Mesenchymal stem cell (in vitro differentiated cells and primary cell): ENCODE measurements at regions not wholly inside any gene's neighbourhood (a gene's known extent, or its start where the extent isn't known, plus 50 kb on each side); places are given as distances from the start of the nearest gene placed in this dataset.

Source experiments
- DNase-seq: peaks from one replicate; pipeline ENCODE4 v3.0.0-alpha.2; 2013
- H2AFZ ChIP-seq: one replicate; pipeline ENCODE4 v1.6.1; 2013; ENCODE audit warnings: low read depth, mild to moderate bottlenecking, control low read depth, inconsistent platforms, low read length, moderate library complexity
- H2AK5ac ChIP-seq: 2 replicates; pipeline ENCODE4 v1.6.1; 2013; ENCODE audit warnings: low read length, moderate library complexity, mild to moderate bottlenecking, inconsistent platforms; ENCODE audit not compliant: severe bottlenecking
- H2BK120ac ChIP-seq: one replicate; pipeline ENCODE4 v1.6.1; 2013; ENCODE audit warnings: low read depth, mild to moderate bottlenecking, inconsistent platforms, low read length, moderate library complexity
- H2BK12ac ChIP-seq, 2 experiments: one replicate each; pipeline ENCODE4 v1.6.1; 2013; ENCODE audit warnings: inconsistent platforms in 2 of 2, low read length in 2 of 2, mild to moderate bottlenecking in 2 of 2, moderate library complexity in 2 of 2, control low read depth in 1 of 2
- H2BK15ac ChIP-seq: one replicate; pipeline ENCODE4 v1.6.1; 2013; ENCODE audit warnings: mild to moderate bottlenecking, low read depth, inconsistent platforms; ENCODE audit not compliant: poor library complexity, severe bottlenecking
- H2BK5ac ChIP-seq: 2 replicates; pipeline ENCODE4 v1.6.1; 2013; ENCODE audit warnings: low read depth, mild to moderate bottlenecking, low read length, control low read depth, inconsistent platforms; ENCODE audit not compliant: poor library complexity, severe bottlenecking
- H3K14ac ChIP-seq, 2 experiments: one replicate each; pipeline ENCODE4 v1.6.1; 2013; ENCODE audit warnings: inconsistent platforms in 2 of 2, low read length in 2 of 2, control low read depth in 1 of 2, mild to moderate bottlenecking in 1 of 2, moderate library complexity in 1 of 2
- H3K18ac ChIP-seq, 2 experiments: one replicate each; pipeline ENCODE4 v1.6.1; 2013; ENCODE audit warnings: inconsistent platforms in 2 of 2, low read length in 2 of 2, control low read depth in 1 of 2, low read depth in 1 of 2, mild to moderate bottlenecking in 1 of 2
- H3K23ac ChIP-seq, 2 experiments: one replicate each; pipeline ENCODE4 v1.6.1; 2013; ENCODE audit warnings: inconsistent platforms in 2 of 2, low read length in 2 of 2, mild to moderate bottlenecking in 2 of 2, moderate library complexity in 2 of 2, control low read depth in 1 of 2
- H3K27ac ChIP-seq: 2 replicates; pipeline ENCODE4 v1.5.1; 2013; ENCODE audit warnings: mild to moderate bottlenecking, moderate library complexity, low read length, control low read depth, inconsistent platforms; ENCODE audit not compliant: poor library complexity, severe bottlenecking
- H3K27me3 ChIP-seq, 2 experiments: 2 replicates each; pipeline versions ENCODE4 v1.6.1 to v1.7.0; 2013; ENCODE audit warnings: low read length in 2 of 2, mild to moderate bottlenecking in 2 of 2, moderate library complexity in 2 of 2, control low read depth in 1 of 2, inconsistent platforms in 1 of 2; ENCODE audit not compliant: control insufficient read depth in 1 of 2, insufficient read depth in 1 of 2
- H3K36me3 ChIP-seq, 2 experiments: 2 replicates each; pipeline versions ENCODE4 v1.6.1 to v1.7.0; 2013; ENCODE audit warnings: low read length in 2 of 2, control low read depth in 1 of 2, inconsistent platforms in 1 of 2, low read depth in 1 of 2, mild to moderate bottlenecking in 1 of 2; ENCODE audit not compliant: insufficient read depth in 2 of 2, control insufficient read depth in 1 of 2
- H3K4ac ChIP-seq, 2 experiments: one replicate each; pipeline ENCODE4 v1.6.1; 2013; ENCODE audit warnings: inconsistent platforms in 2 of 2, low read length in 2 of 2, mild to moderate bottlenecking in 2 of 2, moderate library complexity in 2 of 2, control low read depth in 1 of 2, low read depth in 1 of 2
- H3K4me1 ChIP-seq: 2 replicates; pipeline ENCODE4 v1.6.1; 2013; ENCODE audit warnings: low read depth, low read length, control low read depth; ENCODE audit not compliant: control insufficient read depth, insufficient read depth
- H3K4me2 ChIP-seq: 2 replicates; pipeline ENCODE4 v1.6.1; 2013; ENCODE audit warnings: low read length, mild to moderate bottlenecking, inconsistent platforms; ENCODE audit not compliant: poor library complexity, severe bottlenecking
- H3K4me3 ChIP-seq, 2 experiments: 2 replicates each; pipeline versions ENCODE4 v1.5.1 to v1.7.0; 2013; ENCODE audit warnings: low read length in 2 of 2, mild to moderate bottlenecking in 2 of 2, control low read depth in 1 of 2, low read depth in 1 of 2; ENCODE audit not compliant: insufficient read depth in 1 of 2
- H3K79me1 ChIP-seq: replicated peaks from 2 replicates; pipeline ENCODE4 v1.6.1; 2013; ENCODE audit warnings: mild to moderate bottlenecking, control low read depth, low read length, inconsistent platforms; ENCODE audit not compliant: poor library complexity, severe bottlenecking
- H3K9ac ChIP-seq: 2 replicates; pipeline ENCODE4 v1.7.0; 2013; ENCODE audit warnings: mild to moderate bottlenecking, low read length, moderate library complexity
- H3K9me3 ChIP-seq: 2 replicates; pipeline ENCODE4 v1.7.0; 2013; ENCODE audit warnings: mild to moderate bottlenecking, low read length; ENCODE audit not compliant: control insufficient read depth
- H4K8ac ChIP-seq: one replicate; pipeline ENCODE4 v1.6.1; 2013; ENCODE audit warnings: inconsistent platforms, mild to moderate bottlenecking, low read length, moderate library complexity
- H4K91ac ChIP-seq: one replicate; pipeline ENCODE4 v1.6.1; 2013; ENCODE audit warnings: mild to moderate bottlenecking, low read length, inconsistent platforms
- WGBS: methylation state at CpG from one replicate; pipeline ENCODE4 v1.1.7; 2013; ENCODE audit warnings: mixed read lengths; 5-methylcytosine and 5-hydroxymethylcytosine counted together

DNA sequence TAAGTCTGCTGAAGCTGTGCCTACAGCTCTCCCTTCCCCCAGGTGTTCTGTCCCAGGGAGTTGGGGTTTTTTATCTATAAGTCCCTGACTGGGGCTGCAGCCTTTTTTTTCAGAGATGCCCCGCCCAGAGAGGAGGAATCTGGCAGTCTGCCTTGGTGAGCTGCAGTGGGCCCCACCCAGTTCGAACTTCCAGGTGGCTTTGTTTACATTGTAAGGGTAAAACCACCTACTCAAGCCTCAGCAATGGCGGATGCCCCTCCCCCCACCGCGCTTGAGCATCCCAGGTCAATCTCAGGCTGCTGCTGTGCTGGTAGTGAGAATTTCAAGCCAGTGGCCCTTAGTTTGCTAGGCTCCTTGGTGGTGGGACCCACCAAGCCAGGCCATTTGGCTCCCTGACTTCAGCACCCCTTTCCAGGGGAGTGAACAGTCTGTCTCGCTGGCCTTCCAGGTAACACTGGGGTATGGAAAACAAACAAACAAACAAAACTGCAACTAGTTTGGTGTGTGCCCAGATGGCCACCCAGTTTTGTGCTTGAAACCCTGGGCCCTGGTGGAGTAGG, 189.4 kb downstream of the MFSD1 start:
- Histone ChIP-seq H3K23ac (no peak overlapping the region), H3K4me1 (peaks cover 1% of the 10 kb centered on the region), H3K18ac (no peak overlapping the region), H4K91ac (no peak overlapping the region), H3K36me3 (no peaks in the 10 kb centered on the region), H3K79me1 (no peaks in the 10 kb centered on the region), H2AK5ac (no peak overlapping the region), H2BK120ac (no peak overlapping the region), H2BK12ac (no peak overlapping the region), H3K4me2 (no peak overlapping the region), H3K4ac (no peak overlapping the region), H2BK5ac (no peak overlapping the region), H3K27ac (no peak overlapping the region), H3K9ac (no peak overlapping the region), H3K14ac (no peak overlapping the region), H2AFZ (peak overlapping the region; percentile 39), H3K27me3 (no peaks in the 10 kb centered on the region), H3K4me3 (no peak overlapping the region), H4K8ac (no peak overlapping the region), H2BK15ac (no peak overlapping the region), H3K9me3 (no peaks in the 10 kb centered on the region)
- WGBS, result 26% methylated on average over 6 of the region's 6 CpGs
- DNase-seq, result no peak

DNA sequence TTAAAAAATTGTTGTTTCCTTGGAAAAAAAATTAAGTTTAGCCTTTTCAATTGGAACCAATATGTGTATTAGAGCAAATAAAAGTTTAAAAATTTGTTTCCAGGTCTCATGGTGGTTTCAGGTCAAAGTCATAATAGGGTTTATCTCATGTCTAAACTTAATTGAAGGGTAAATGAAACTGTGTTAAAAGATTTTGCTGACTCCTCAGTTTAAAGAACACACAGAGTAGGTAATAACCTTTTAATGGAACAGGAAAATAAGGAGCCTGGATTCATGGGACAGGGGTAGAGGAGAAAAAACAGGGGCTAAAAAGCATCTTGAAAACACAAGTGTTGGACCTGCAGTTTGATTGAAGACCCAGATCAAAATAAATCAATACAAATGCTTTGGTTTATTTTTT, 190.6 kb downstream of the MFSD1 start:
- no peak for DNase-seq
- Histone ChIP-seq H3K18ac (no peak overlapping the region), H3K4me3 (no peak overlapping the region), H2BK5ac (no peak overlapping the region), H2BK15ac (no peak overlapping the region), H2BK120ac (no peak overlapping the region), H3K4me1 (peaks cover 1% of the 10 kb centered on the region), H3K27me3 (no peaks in the 10 kb centered on the region), H4K91ac (no peak overlapping the region), H3K4me2 (no peak overlapping the region), H2BK12ac (no peak overlapping the region), H3K14ac (no peak overlapping the region), H3K9me3 (no peaks in the 10 kb centered on the region), H3K27ac (no peak overlapping the region), H3K36me3 (no peaks in the 10 kb centered on the region), H3K9ac (no peak overlapping the region), H3K79me1 (no peaks in the 10 kb centered on the region), H2AFZ (no peak overlapping the region), H3K23ac (no peak overlapping the region), H4K8ac (no peak overlapping the region), H3K4ac (no peak overlapping the region), H2AK5ac (no peak overlapping the region)

DNA sequence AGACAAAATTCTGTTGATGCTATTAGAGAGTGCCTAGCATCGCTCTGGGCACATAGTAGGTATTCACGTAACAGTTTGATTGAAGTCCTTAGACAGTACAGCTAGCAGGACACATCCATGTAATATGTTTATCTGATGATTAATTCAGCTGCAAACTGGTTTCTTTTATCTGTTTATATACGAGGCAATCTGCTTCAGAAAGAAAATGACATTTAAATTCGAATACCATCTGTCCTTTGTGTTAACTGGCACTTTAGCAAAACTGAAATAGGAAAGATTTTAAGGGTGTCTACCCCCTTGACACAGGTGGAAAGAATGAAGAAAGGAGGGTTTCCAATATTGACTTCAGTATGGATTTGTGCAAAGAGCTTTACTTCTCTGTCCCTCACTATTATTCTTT, 192.5 kb downstream of the MFSD1 start:
- no peak overlapping the region for H3K9ac ChIP-seq

DNA sequence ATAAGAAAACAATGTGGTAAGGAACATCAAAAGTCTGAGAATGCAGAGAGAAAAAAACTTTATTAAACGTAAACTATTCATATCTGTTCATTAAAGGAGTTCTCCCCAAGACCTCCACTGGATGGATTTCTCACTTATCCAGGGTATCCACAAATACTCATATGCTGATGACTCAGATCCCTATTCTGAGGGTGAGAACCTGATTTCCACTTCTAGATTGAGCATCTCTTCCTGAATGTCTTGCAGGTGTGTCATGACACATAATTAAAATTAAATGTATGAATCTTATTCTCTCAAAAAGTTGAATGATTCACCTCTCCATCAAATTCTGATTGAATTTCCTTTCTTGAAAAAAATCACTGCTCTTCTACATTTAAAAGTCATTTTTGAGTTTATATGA, 199.9 kb downstream of the MFSD1 start:
- no peak overlapping the region for H3K18ac ChIP-seq
- no peak overlapping the region for H3K4ac ChIP-seq
- no peak overlapping the region for H2BK120ac ChIP-seq
- 83% methylated on average over 1 of the region's 1 CpG for WGBS
- no peak overlapping the region for H2AFZ ChIP-seq
- H3K9me3 ChIP-seq, result no peaks in the 10 kb centered on the region
- no peak overlapping the region for H3K9ac ChIP-seq
- no peaks in the 10 kb centered on the region for H3K4me1 ChIP-seq
- no peak overlapping the region for H3K14ac ChIP-seq
- H2BK5ac ChIP-seq, result no peak overlapping the region
- no peak overlapping the region for H3K27ac ChIP-seq
- H3K23ac ChIP-seq, result no peak overlapping the region
- no peaks in the 10 kb centered on the region for H3K36me3 ChIP-seq
- H3K79me1 ChIP-seq, result no peaks in the 10 kb centered on the region
- no peaks in the 10 kb centered on the region for H3K27me3 ChIP-seq
- no peak overlapping the region for H3K4me2 ChIP-seq
- no peak overlapping the region for H4K91ac ChIP-seq
- no peak for DNase-seq
- H3K4me3 ChIP-seq, result no peak overlapping the region
- H2BK15ac ChIP-seq, result no peak overlapping the region
- H2BK12ac ChIP-seq, result no peak overlapping the region
- no peak overlapping the region for H2AK5ac ChIP-seq
- H4K8ac ChIP-seq, result no peak overlapping the region

More for the DNA sequence above, 192.5 kb downstream of the MFSD1 start:
- H3K79me1 ChIP-seq, result no peaks in the 10 kb centered on the region
- H3K4ac ChIP-seq, result no peak overlapping the region
- H2BK15ac ChIP-seq, result no peak overlapping the region
- 96% methylated on average over 4 of the region's 4 CpGs for WGBS
- H3K36me3 ChIP-seq, result no peaks in the 10 kb centered on the region
- H4K91ac ChIP-seq, result no peak overlapping the region
- H3K27me3 ChIP-seq, result no peaks in the 10 kb centered on the region
- no peak overlapping the region for H3K27ac ChIP-seq
- H2BK120ac ChIP-seq, result no peak overlapping the region
- no peak for DNase-seq
- H3K18ac ChIP-seq, result no peak overlapping the region
- H3K4me1 ChIP-seq, result peaks cover 1% of the 10 kb centered on the region
- no peaks in the 10 kb centered on the region for H3K9me3 ChIP-seq
- no peak overlapping the region for H4K8ac ChIP-seq
- H2AK5ac ChIP-seq, result no peak overlapping the region
- no peak overlapping the region for H3K4me3 ChIP-seq
- no peak overlapping the region for H2BK5ac ChIP-seq
- no peak overlapping the region for H3K14ac ChIP-seq
- no peak overlapping the region for H2BK12ac ChIP-seq
- no peak overlapping the region for H3K4me2 ChIP-seq
- no peak overlapping the region for H2AFZ ChIP-seq
- H3K23ac ChIP-seq, result no peak overlapping the region
